Smooth muscle cell (in vitro differentiated cells): ENCODE measurements at regions not wholly inside any gene's neighbourhood (a gene's known extent, or its start where the extent isn't known, plus 50 kb on each side); places are given as distances from the start of the nearest gene placed in this dataset.
A peak's percentile ranks its signal among the peaks of the same experiment; 100 is the strongest.

Experiments
- DNase-seq: peaks from one replicate; lab custom pipeline; 2025; ENCODE audit not compliant: unreplicated experiment; lab: John Stamatoyannopoulos, UW
- H2AFZ ChIP-seq: fragments of 200-600 bp; sonication (generic); 2 replicates; pipeline ENCODE4 v1.6.0; 2016; ENCODE audit warnings: antibody characterized with exemption, low read depth, mild to moderate bottlenecking
- H3F3A ChIP-seq: fragments of 200-600 bp; sonication (generic); 2 replicates; pipeline ENCODE4 v1.6.0; 2017; ENCODE audit warnings: antibody characterized with exemption, low read depth
- H3K27ac ChIP-seq: fragments of 200-600 bp; sonication (generic); 2 replicates; pipeline ENCODE4 v1.5.1; 2016; ENCODE audit warnings: low read depth, mild to moderate bottlenecking
- H3K27me3 ChIP-seq: fragments of 200-600 bp; sonication (generic); 2 replicates; pipeline ENCODE4 v1.6.1; 2016; ENCODE audit warnings: low read depth, mild to moderate bottlenecking
- H3K36me3 ChIP-seq: fragments of 200-600 bp; sonication (generic); 2 replicates; pipeline ENCODE4 v1.5.1; 2016; ENCODE audit warnings: low read depth
- H3K4me1 ChIP-seq: fragments of 200-600 bp; sonication (generic); 2 replicates; pipeline ENCODE4 v1.5.1; 2016; ENCODE audit warnings: low read depth
- H3K4me2 ChIP-seq: fragments of 200-600 bp; sonication (generic); 2 replicates; pipeline ENCODE4 v1.6.0; 2016; ENCODE audit warnings: mild to moderate bottlenecking
- H3K4me3 ChIP-seq: fragments of 200-600 bp; sonication (generic); 2 replicates; pipeline ENCODE4 v1.5.1; 2016; ENCODE audit warnings: mild to moderate bottlenecking
- H3K79me2 ChIP-seq: fragments of 200-600 bp; sonication (generic); 2 replicates; pipeline ENCODE4 v1.6.0; 2016; ENCODE audit warnings: low read depth, mild to moderate bottlenecking
- H3K9ac ChIP-seq: fragments of 200-600 bp; sonication (generic); 2 replicates; pipeline ENCODE4 v1.6.0; 2016; ENCODE audit warnings: low read depth
- H3K9me3 ChIP-seq: fragments of 200-600 bp; sonication (generic); replicated peaks from 2 replicates; pipeline ENCODE4 v1.5.1; 2016; ENCODE audit warnings: low read depth
- H4K20me1 ChIP-seq: fragments of 200-600 bp; sonication (generic); 2 replicates; pipeline ENCODE4 v1.6.0; 2016; ENCODE audit warnings: low read depth
- CTCF ChIP-seq: fragments of 200-600 bp; sonication (generic); IDR thresholded peaks from 2 replicates; pipeline ENCODE4 v1.5.1; 2017; ENCODE audit warnings: borderline replicate concordance, mild to moderate bottlenecking, antibody characterized with exemption; ENCODE audit not compliant: insufficient read depth, poor library complexity, severe bottlenecking
- WGBS: methylation state at CpG from one replicate; pipeline ENCODE4 v1.1.7; 2016; ENCODE audit warnings: low lambda C conversion rate; 5-methylcytosine and 5-hydroxymethylcytosine counted together

- no peak overlapping the region for H3K27ac ChIP-seq
- DNase-seq, result no peak
- H4K20me1 ChIP-seq, result no peaks in the 10 kb centered on the region
- no peaks in the 10 kb centered on the region for H3K4me1 ChIP-seq
- H3K36me3 ChIP-seq, result no peaks in the 10 kb centered on the region
- H3K4me2 ChIP-seq, result no peak overlapping the region
- no peak overlapping the region for H3K9ac ChIP-seq
- no peaks in the 10 kb centered on the region for H3F3A ChIP-seq
- no peak overlapping the region for H3K4me3 ChIP-seq
- 78% methylated on average over 2 of the region's 2 CpGs for WGBS
- H2AFZ ChIP-seq, result no peak overlapping the region
- H3K27me3 ChIP-seq, result no peaks in the 10 kb centered on the region
- TF ChIP-seq CTCF, result no peak
- no peaks in the 10 kb centered on the region for H3K79me2 ChIP-seq
- H3K9me3 ChIP-seq, result no peaks in the 10 kb centered on the region
These were observed 88.3 kb upstream of the CTNNB1 start for GRCh38 chr3:41111011-41111410.

GRCh38 chr3:41112466-41112865, 86.8 kb upstream of the CTNNB1 start:
- no peaks in the 10 kb centered on the region for H3K36me3 ChIP-seq
- no peak overlapping the region for H3K9ac ChIP-seq
- no peak overlapping the region for H3K4me2 ChIP-seq
- no peaks in the 10 kb centered on the region for H4K20me1 ChIP-seq
- H3K4me3 ChIP-seq, result no peak overlapping the region
- no peaks in the 10 kb centered on the region for H3K27me3 ChIP-seq
- H3K4me1 ChIP-seq, result peaks cover 6% of the 10 kb centered on the region
- no peak for DNase-seq
- no peaks in the 10 kb centered on the region for H3K9me3 ChIP-seq
- H2AFZ ChIP-seq, result no peak overlapping the region
- no peaks in the 10 kb centered on the region for H3F3A ChIP-seq
- H3K79me2 ChIP-seq, result no peaks in the 10 kb centered on the region
- no peak for TF ChIP-seq CTCF
- WGBS, result 90% methylated on average over 2 of the region's 2 CpGs
- H3K27ac ChIP-seq, result no peak overlapping the region

GRCh38 chr3:41115069-41115468, 84.2 kb upstream of the CTNNB1 start:
- Histone ChIP-seq H3K4me3 (no peak overlapping the region), H3K4me2 (no peak overlapping the region), H3K27ac (no peak overlapping the region), H3K4me1 (peaks cover 6% of the 10 kb centered on the region), H3K27me3 (no peaks in the 10 kb centered on the region), H3K79me2 (no peaks in the 10 kb centered on the region), H3F3A (no peaks in the 10 kb centered on the region), H3K9ac (no peak overlapping the region), H4K20me1 (no peaks in the 10 kb centered on the region), H3K36me3 (no peaks in the 10 kb centered on the region), H2AFZ (no peak overlapping the region), H3K9me3 (no peaks in the 10 kb centered on the region)
- 97% methylated on average over 4 of the region's 4 CpGs for WGBS
- TF ChIP-seq CTCF, result no peak
- DNase-seq, result no peak

- H2AFZ ChIP-seq, result peak overlapping the region; percentile 70
- H4K20me1 ChIP-seq, result no peaks in the 10 kb centered on the region
- peak overlapping the region; percentile 80 for H3K27ac ChIP-seq
- no peaks in the 10 kb centered on the region for H3K27me3 ChIP-seq
- no peaks in the 10 kb centered on the region for H3K79me2 ChIP-seq
- H3K9ac ChIP-seq, result peak overlapping the region; percentile 21
- no peaks in the 10 kb centered on the region for H3K36me3 ChIP-seq
- H3K4me2 ChIP-seq, result peak overlapping the region; percentile 36
- TF ChIP-seq CTCF, result no peak
- H3F3A ChIP-seq, result no peaks in the 10 kb centered on the region
- no peak for DNase-seq
- no peak overlapping the region for H3K4me3 ChIP-seq
- WGBS, result 37% methylated on average over 8 of the region's 8 CpGs
- no peaks in the 10 kb centered on the region for H3K9me3 ChIP-seq
- peaks cover 6% of the 10 kb centered on the region for H3K4me1 ChIP-seq
These were observed 82.5 kb upstream of the CTNNB1 start for GRCh38 chr3:41116851-41117250.
